Large intestine (tissue), 3 donors: ENCODE measurements at regions not wholly inside any gene's neighbourhood (a gene's known extent, or its start where the extent isn't known, plus 50 kb on each side); places are given as distances from the start of the nearest gene placed in this dataset.

Experiments
- DNase-seq, 2 donors: peaks; one replicate each; pipeline versions ENCODE4 v3.0.0 to v3.0.0-alpha.2; 2013
- H3K27ac ChIP-seq: one replicate; pipeline ENCODE4 v1.5.1; 2013; ENCODE audit warnings: low read length
- H3K27me3 ChIP-seq: 2 replicates; pipeline ENCODE4 v1.6.1; 2013; ENCODE audit warnings: low read length; ENCODE audit not compliant: control insufficient read depth, insufficient read depth
- H3K36me3 ChIP-seq: 2 replicates; pipeline ENCODE4 v1.6.1; 2013; ENCODE audit warnings: low read length; ENCODE audit not compliant: control insufficient read depth, insufficient read depth
- H3K4me1 ChIP-seq: one replicate; pipeline ENCODE4 v1.6.1; 2013; ENCODE audit warnings: low read length; ENCODE audit not compliant: control insufficient read depth, insufficient read depth
- H3K4me3 ChIP-seq: one replicate; pipeline ENCODE4 v1.5.1; 2013; ENCODE audit warnings: low read length
- H3K9me3 ChIP-seq: one replicate; pipeline ENCODE4 v1.6.1; 2013; ENCODE audit warnings: mild to moderate bottlenecking, low read depth, low read length, moderate library complexity; ENCODE audit not compliant: control insufficient read depth
- WGBS: methylation state at CpG from one replicate; pipeline ENCODE4 v1.1.5; 2013; ENCODE audit warnings: low lambda C conversion rate; ENCODE audit not compliant: insufficient coverage; 5-methylcytosine and 5-hydroxymethylcytosine counted together

DNA sequence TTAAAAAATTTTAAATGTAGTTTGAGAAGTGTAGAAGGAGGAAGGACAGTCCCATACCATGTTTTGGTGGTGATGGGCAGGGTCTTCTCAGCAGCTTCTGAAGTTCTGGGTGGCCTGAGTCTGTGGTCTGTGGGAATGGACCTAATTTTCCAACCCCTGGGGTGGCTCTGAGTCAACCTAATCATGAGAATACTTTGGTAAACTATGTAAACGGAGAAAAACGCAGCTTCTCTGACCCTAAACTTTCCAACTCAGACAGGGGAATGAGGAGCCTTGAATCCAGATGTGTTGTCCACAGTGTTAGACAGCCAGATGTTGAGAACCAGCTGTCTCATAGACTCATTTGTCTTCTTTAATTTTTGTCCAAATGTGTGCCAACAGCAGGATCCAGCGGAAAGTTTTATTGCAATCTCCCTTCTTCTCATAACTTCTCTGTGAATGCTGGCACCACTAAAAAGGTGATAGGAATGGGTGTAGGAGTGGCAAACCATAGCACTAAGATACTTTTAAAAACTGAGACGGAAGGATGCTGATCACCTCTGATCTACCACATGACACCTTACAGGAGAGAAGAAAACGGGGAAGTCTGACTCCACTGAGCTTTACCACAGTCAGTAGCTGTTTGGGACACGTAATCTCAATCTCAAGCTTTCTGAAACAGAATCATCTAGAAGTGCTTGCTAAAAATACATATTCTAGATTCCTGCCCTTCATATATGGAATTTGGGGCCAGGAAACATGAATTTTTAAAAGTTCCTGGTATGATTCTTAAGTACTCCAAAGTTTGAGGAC is 90.5 kb upstream of the PHYHIPL start:
- no peak for DNase-seq
- Histone ChIP-seq H3K27ac (no peak overlapping the region), H3K4me1 (no peaks in the 10 kb centered on the region), H3K9me3 (no peaks in the 10 kb centered on the region), H3K4me3 (no peak overlapping the region), H3K27me3 (no peaks in the 10 kb centered on the region), H3K36me3 (no peaks in the 10 kb centered on the region)
- no CpG with 5 or more reads among the region's 6 CpGs for WGBS

DNA sequence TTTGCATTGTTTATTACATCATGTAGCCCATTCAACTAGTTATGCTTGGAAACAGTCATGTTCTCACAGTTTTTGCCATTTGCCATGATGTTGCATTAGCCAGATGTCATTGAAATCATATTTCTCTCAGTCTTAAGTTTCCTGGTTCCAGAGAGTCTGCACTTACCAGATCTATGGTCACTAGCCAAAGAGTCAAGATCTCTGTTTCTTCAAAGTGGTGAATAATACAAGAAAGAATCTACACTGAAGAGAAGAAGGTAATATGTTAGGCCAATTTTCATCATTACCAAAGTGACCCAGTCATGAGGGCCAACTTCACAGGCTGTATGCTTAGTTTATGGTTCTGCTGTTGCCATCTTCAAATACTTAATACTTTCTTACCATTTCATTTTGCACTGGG is 89.0 kb upstream of the PHYHIPL start:
- Histone ChIP-seq H3K9me3 (no peaks in the 10 kb centered on the region), H3K27me3 (no peaks in the 10 kb centered on the region), H3K27ac (no peak overlapping the region), H3K4me1 (no peaks in the 10 kb centered on the region), H3K4me3 (no peak overlapping the region), H3K36me3 (no peaks in the 10 kb centered on the region)
- no peak for DNase-seq

DNA sequence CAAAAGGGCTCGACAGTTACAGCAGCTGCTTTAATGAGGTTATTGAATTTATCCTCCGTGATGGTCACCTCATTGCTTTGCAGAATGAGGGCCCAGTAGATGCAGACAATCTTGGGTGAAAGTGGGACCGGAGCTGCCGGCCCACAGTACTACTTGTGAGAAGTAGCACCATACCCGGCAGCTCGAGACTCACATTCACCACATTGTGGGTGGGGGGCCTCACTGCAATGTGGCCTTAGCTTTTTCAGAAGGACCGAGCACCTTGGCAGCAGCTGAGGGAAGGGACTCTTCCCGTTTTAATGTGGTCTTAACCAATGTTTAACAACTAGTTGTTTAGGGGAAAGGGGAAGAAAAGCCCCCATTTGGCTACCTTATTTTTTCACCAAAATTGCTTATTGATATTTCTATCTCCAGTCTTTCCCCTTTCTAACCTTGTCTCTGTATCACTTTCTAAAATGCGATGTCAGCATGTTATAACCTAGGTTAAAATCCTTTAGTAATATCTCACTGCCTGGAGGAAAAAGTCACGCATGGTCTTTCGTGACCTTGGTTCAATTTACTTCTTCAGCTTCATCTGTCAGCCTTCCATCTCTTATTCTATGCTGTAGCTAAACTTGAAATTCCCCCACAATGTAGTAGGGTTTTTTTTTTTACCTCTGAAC is 87.4 kb upstream of the PHYHIPL start:
- H3K9me3 ChIP-seq = no peaks in the 10 kb centered on the region
- no peaks in the 10 kb centered on the region for H3K36me3 ChIP-seq
- H3K27me3 ChIP-seq = no peaks in the 10 kb centered on the region
- WGBS = 100% methylated on average over 2 of the region's 11 CpGs
- H3K4me3 ChIP-seq = no peak overlapping the region
- H3K4me1 ChIP-seq = no peaks in the 10 kb centered on the region
- DNase-seq = no peak
- H3K27ac ChIP-seq = no peak overlapping the region

DNA sequence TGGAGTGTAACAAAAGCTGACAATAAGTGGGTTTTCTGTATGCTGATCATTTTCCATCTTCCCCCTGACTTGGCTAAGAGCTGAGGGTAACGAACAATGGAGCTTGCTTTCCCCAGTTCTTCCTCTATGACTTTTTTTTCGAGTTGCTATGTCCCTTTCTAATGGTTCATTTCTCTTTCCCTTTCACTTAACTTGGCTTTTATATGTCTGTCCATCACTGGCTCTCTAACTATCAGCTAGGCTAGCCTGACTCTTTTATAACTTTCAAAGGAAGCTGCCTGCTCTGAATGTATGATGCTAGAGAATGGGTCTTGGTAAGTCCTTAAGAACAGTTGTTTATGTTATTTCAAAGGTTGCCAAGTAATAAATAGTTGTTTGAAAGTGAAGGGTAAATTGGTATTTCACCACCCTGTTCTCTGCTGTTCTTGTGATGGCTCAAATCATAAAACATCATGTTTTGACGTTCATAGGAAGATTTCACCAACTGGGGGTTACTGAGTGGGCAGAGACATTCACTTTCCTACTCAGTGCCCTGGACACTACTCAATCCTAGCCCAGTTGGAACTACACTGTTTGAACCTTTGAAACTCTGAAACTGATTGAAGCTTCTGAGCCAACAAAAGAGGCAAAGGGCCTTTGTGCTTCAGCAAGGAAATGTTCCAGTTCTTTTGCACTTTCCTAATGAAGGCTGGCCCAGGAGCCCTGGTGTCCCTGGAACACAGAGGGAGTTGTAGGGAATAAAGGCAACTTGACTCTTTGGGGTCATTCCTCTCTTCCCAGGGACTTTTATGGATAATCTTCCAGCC is 85.4 kb upstream of the PHYHIPL start:
- Histone ChIP-seq H3K27ac (no peak overlapping the region), H3K9me3 (no peaks in the 10 kb centered on the region), H3K36me3 (no peaks in the 10 kb centered on the region), H3K4me3 (no peak overlapping the region), H3K27me3 (no peaks in the 10 kb centered on the region), H3K4me1 (no peaks in the 10 kb centered on the region)
- DNase-seq = peak in 1 of 2 donors; percentile 19
- WGBS = 78% methylated on average over 2 of the region's 3 CpGs

DNA sequence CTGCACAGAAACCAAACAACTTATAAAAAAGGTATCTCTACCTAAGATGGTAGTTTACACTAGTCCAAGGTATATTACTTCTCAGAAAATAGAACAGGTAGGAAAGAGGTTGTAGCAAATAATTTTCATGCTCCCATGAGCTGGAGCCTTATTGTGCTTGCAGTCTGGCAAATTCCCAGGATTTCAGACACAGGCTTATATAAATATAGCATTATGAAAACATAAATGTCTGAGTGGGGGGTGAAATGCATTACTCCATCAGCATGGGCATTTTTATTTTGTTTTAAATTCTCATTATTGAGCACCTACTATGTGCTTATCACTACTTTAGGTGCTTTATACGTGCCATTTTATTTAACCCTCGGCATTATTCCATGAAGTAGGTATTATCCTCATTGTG is 83.0 kb upstream of the PHYHIPL start:
- 93% methylated on average over 2 of the region's 2 CpGs for WGBS
- Histone ChIP-seq H3K36me3 (no peaks in the 10 kb centered on the region), H3K9me3 (no peaks in the 10 kb centered on the region), H3K4me3 (no peak overlapping the region), H3K4me1 (no peaks in the 10 kb centered on the region), H3K27ac (no peak overlapping the region), H3K27me3 (no peaks in the 10 kb centered on the region)
- DNase-seq = no peak

DNA sequence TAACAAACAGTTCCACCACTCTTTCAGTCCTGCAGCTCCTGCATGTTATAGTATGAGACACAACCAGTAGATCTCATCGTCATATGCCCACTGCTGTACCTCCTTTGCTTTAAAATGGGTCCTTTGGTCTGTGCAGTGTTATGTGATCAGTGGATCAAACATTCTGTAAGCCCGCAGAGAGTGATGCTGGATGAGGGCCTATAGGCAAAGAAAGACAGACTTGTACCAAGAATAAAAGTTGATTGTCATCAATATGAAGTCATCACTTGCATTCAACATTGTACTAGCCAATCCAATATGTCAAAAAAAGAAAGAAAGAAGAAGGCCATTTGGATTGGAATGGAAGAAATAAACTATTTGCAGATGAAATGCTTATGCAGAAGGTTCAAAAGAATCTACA is 79.8 kb upstream of the PHYHIPL start:
- H3K27ac ChIP-seq = no peak overlapping the region
- H3K4me1 ChIP-seq = no peaks in the 10 kb centered on the region
- no peak overlapping the region for H3K4me3 ChIP-seq
- DNase-seq = no peak
- WGBS = 90% methylated on average over 2 of the region's 2 CpGs
- H3K36me3 ChIP-seq = no peaks in the 10 kb centered on the region
- no peaks in the 10 kb centered on the region for H3K9me3 ChIP-seq
- no peaks in the 10 kb centered on the region for H3K27me3 ChIP-seq

DNA sequence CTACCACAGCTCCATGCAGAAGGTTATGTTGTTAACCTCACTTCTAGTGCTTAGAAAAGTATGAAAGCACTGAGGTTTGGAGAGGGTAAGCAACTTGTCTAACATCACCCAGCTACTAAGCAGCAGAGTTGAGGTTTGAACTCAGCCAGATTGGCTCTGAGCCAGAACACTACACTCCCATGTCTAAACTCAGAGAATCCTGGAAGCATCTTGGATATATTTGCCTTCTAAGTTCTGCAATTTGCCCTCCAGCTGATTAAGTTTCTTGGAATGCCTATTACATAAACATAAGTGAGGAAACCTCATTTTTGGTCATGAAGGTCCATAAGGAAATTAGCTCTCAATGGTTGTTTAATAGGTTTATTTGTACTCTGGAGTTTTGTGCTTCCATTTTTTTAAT is 78.1 kb upstream of the PHYHIPL start:
- H3K9me3 ChIP-seq = no peaks in the 10 kb centered on the region
- no peaks in the 10 kb centered on the region for H3K36me3 ChIP-seq
- H3K27me3 ChIP-seq = no peaks in the 10 kb centered on the region
- H3K4me3 ChIP-seq = no peak overlapping the region
- no peak overlapping the region for H3K27ac ChIP-seq
- DNase-seq = no peak
- H3K4me1 ChIP-seq = no peaks in the 10 kb centered on the region

DNA sequence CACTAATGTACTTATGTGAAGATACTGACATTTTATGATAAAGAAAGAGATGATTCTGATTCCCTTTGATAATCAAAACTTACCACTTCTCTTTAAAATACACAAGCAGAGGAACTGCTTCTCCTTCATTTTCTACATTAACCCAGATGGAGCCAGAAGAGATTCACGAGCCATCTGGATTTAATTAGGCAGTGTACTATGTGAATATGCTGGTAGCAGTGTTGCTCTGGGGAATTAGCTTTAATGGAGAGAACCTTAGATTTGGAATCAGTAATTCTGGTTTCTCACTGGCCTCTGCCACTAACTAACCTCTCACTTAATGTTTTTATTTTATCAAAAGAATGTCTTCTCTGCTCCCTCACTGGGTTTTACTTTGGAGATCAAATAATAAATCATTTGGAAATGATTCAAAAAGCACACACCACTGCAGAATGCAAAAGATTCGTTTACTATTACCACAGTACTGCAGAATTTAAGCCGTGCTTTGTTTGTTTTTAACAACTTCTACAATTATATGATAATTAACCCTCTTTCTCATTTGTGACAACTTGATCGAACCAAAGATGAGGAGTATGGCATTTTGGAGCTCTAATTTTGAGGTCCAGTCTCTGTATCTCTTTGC is 77.5 kb upstream of the PHYHIPL start:
- Histone ChIP-seq H3K36me3 (no peaks in the 10 kb centered on the region), H3K27me3 (no peaks in the 10 kb centered on the region), H3K9me3 (no peaks in the 10 kb centered on the region), H3K27ac (no peak overlapping the region), H3K4me3 (no peak overlapping the region), H3K4me1 (no peaks in the 10 kb centered on the region)
- 71% methylated on average over 3 of the region's 4 CpGs for WGBS
- no peak for DNase-seq

DNA sequence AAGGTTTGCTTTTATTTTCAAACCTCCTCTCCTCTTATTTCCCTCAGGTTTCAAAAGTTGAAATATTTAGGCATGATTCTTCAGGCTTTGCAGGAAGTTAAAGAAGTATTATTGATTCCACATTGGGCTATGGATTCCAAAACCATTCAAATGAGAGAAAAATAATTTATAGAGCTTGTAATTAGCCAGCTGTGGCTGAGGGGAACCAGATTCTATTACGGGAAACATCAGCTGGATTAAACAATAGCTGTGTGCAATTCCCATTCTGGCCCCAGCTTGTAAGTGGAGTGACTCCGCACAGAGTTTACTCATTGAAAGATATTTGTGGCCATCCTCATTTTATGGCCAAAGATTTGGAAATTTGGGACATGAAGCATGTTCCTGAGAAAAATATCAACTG is 77.0 kb upstream of the PHYHIPL start:
- DNase-seq = no peak

DNA sequence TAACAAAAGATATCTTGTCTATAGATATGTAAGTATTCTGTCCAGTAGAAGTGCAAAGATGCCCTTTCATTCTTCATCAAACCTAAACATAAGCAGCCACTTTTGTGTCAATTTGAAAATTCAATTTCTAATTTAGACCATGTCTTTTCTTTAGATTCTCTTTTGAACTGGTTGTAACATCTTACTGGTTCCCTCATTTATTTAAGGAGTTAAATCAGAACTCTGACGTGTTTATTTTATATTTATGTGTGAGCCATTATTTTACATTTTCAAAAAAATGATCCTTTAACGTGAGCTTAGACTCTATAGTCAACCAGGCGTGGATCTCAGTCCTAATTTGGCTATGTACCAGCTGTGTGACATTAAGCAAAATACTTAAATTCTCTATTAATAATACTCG is 74.0 kb upstream of the PHYHIPL start:
- Histone ChIP-seq H3K27me3 (no peaks in the 10 kb centered on the region), H3K36me3 (no peaks in the 10 kb centered on the region), H3K4me3 (no peak overlapping the region), H3K4me1 (peaks cover 4% of the 10 kb centered on the region), H3K9me3 (no peaks in the 10 kb centered on the region), H3K27ac (no peak overlapping the region)
- WGBS = 92% methylated on average over 3 of the region's 4 CpGs
- no peak for DNase-seq

More for the DNA sequence above, 77.0 kb upstream of the PHYHIPL start:
- Histone ChIP-seq H3K4me3 (no peak overlapping the region), H3K27me3 (no peaks in the 10 kb centered on the region), H3K27ac (no peak overlapping the region), H3K4me1 (no peaks in the 10 kb centered on the region), H3K9me3 (no peaks in the 10 kb centered on the region), H3K36me3 (no peaks in the 10 kb centered on the region)
- no CpG with 5 or more reads among the region's 2 CpGs for WGBS
